ENCODE measurements at regions not wholly inside any gene's neighbourhood (a gene's known extent, or its start where the extent isn't known, plus 50 kb on each side); places are given as distances from the start of the nearest gene placed in this dataset.

DNA sequence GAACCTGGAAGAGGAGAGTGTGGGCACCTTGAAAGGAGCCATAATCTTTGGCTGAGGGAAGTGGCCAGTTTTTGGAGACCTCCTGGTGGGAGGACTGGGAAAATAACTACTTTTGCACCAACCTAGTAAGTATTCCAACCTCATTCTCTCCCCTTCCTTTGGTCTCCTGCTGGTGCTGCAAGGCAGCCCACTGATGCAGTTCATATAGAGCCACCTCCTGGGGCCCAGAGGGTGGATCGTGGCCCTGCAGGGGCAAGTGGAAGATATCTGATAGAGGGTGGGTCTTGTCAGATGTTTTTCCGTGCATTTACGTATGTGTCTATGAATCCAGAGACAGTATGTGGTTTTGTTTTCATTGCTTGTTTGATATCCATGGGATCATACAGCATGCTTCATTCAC, 172.8 kb upstream of the PITX1 start:
- WGBS (ENCODE audit: extremely low coverage, insufficient read length, low lambda C conversion rate) = no CpG with 5 or more reads among the region's 3 CpGs
- TF ChIP-seq, protein P1, sequence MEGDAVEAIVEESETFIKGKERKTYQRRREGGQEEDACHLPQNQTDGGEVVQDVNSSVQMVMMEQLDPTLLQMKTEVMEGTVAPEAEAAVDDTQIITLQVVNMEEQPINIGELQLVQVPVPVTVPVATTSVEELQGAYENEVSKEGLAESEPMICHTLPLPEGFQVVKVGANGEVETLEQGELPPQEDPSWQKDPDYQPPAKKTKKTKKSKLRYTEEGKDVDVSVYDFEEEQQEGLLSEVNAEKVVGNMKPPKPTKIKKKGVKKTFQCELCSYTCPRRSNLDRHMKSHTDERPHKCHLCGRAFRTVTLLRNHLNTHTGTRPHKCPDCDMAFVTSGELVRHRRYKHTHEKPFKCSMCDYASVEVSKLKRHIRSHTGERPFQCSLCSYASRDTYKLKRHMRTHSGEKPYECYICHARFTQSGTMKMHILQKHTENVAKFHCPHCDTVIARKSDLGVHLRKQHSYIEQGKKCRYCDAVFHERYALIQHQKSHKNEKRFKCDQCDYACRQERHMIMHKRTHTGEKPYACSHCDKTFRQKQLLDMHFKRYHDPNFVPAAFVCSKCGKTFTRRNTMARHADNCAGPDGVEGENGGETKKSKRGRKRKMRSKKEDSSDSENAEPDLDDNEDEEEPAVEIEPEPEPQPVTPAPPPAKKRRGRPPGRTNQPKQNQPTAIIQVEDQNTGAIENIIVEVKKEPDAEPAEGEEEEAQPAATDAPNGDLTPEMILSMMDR (conservative IDR thresholded peaks at IDR 0.05) = no peak

More for the DNA sequence above, 172.8 kb upstream of the PITX1 start:
- no peaks in the 10 kb centered on the region for H4K20me1 ChIP-seq (ENCODE audit: control insufficient read depth, insufficient read depth, insufficient read length)
- H4K5ac ChIP-seq (ENCODE audit: insufficient read length, low read depth, low read length) = no peak overlapping the region
- peak overlapping the region in 1 of 3 experiments; percentile 63; a peak in 1 of 7 replicates for H3K27ac Mint-ChIP-seq
- DNase-seq = no peak
- peaks cover 14 to 17% of the 10 kb centered on the region in 2 experiments for H3K4me1 Mint-ChIP-seq
- H4K91ac ChIP-seq (ENCODE audit: insufficient read length, low read depth, low read length) = no peak overlapping the region
- no peak overlapping the region for H2AK5ac ChIP-seq (ENCODE audit: insufficient read length, low read length)
- peaks cover 9% of the 10 kb centered on the region for H3K27me3 Mint-ChIP-seq (ENCODE audit: low read depth)
- no peaks in the 10 kb centered on the region for H3K27me3 ChIP-seq (ENCODE audit: insufficient read depth, low read length)
- H3K27ac ChIP-seq (ENCODE audit: insufficient read length, low read depth, low read length) = no peak overlapping the region
- H2BK12ac ChIP-seq (ENCODE audit: insufficient read length, low read depth, low read length) = no peak overlapping the region
- no peak overlapping the region for H2AFZ ChIP-seq (ENCODE audit: low read length)
- no peak overlapping the region for H3K18ac ChIP-seq (ENCODE audit: insufficient read length, low read depth, low read length)
- H3K14ac ChIP-seq (ENCODE audit: insufficient read depth, low read length) = no peak overlapping the region
- H2BK20ac ChIP-seq (ENCODE audit: low read depth, low read length, poor library complexity, severe bottlenecking) = no peak overlapping the region
- peaks cover 19 to 24% of the 10 kb centered on the region in 2 experiments for H3K9me3 Mint-ChIP-seq
- no peak overlapping the region for H2BK5ac ChIP-seq (ENCODE audit: insufficient read length, low read length)
- no peak overlapping the region for H2BK15ac ChIP-seq (ENCODE audit: low read depth, low read length)
- no peak overlapping the region for H2BK120ac ChIP-seq (ENCODE audit: low read depth, low read length, poor library complexity, severe bottlenecking)
- H3K79me2 ChIP-seq (ENCODE audit: insufficient read depth, low read length) = no peaks in the 10 kb centered on the region
- no peaks in the 10 kb centered on the region for H3K9me3 ChIP-seq (ENCODE audit: control insufficient read depth, low read depth, low read length)
- H3K79me1 ChIP-seq (ENCODE audit: insufficient read depth, low read depth, low read length, poor library complexity, severe bottlenecking) = no peaks in the 10 kb centered on the region
- no peak overlapping the region for H3K56ac ChIP-seq (ENCODE audit: insufficient read length, low read depth, low read length)
- no peaks in the 10 kb centered on the region for H3K23me2 ChIP-seq (ENCODE audit: insufficient read length, low read depth, low read length, poor library complexity, severe bottlenecking)
- no peaks in the 10 kb centered on the region; the same call in 1 of the 2 replicates for H3K4me1 ChIP-seq (ENCODE audit: insufficient read depth, low read length)
- H3K36me3 Mint-ChIP-seq (ENCODE audit: insufficient read depth in 1 of 3, low read depth in 3 of 3) = peaks cover 5 to 18% (median 7%) of the 10 kb centered on the region in 3 experiments; a peak in 6 of 7 replicates
- H3K4me2 ChIP-seq (ENCODE audit: insufficient read depth, insufficient read length, low read length) = no peak overlapping the region
- H3K4ac ChIP-seq (ENCODE audit: low read depth, low read length) = no peak overlapping the region
- H3T11ph ChIP-seq (ENCODE audit: low read length) = no peak overlapping the region
- no peak overlapping the region for H3K9ac ChIP-seq (ENCODE audit: extremely low read depth, insufficient read length, low read length)
- no peak overlapping the region for H3K23ac ChIP-seq (ENCODE audit: insufficient read length, low read depth, low read length)
- H3K4me3 Mint-ChIP-seq = no peak overlapping the region
- H4K8ac ChIP-seq (replicated peaks; ENCODE audit: insufficient read length, low read depth, low read length) = no peak overlapping the region
